ENCODE measurements at regions not wholly inside any gene's neighbourhood (a gene's known extent, or its start where the extent isn't known, plus 50 kb on each side); places are given as distances from the start of the nearest gene placed in this dataset.

GRCh38 chr3:117788061-117788460 is 1078.5 kb downstream of the TUSC7 start:
- H3K9me2 ChIP-seq = no peaks in the 10 kb centered on the region
- H3K4me2 ChIP-seq = no peak overlapping the region
- no peaks in the 10 kb centered on the region for H3K27me3 ChIP-seq (ENCODE audit: insufficient read depth)
- H3K4me1 ChIP-seq (ENCODE audit: control insufficient read depth in 1 of 2, insufficient read depth in 2 of 2, low read depth in 1 of 2, low read length in 1 of 2) = peaks cover 0 to 23% of the 10 kb centered on the region in 2 experiments; a peak in 2 of 4 replicates
- no peaks in the 10 kb centered on the region for H3K9me3 ChIP-seq
- no peak overlapping the region for H3K9ac ChIP-seq
- ChIA-PET CTCF (interaction anchor here (0.6 to 1.4 kb wide), 3 partner anchors 9 to 386 kb away, joined by 3 to 4 read pairs (median 3); no protein-coding TSS in a partner anchor), POLR2A (interaction anchor here (1.0 kb wide), 1 partner anchor 15 kb away, joined by 3 read pairs; no protein-coding TSS in a partner anchor)
- H4K20me1 ChIP-seq (ENCODE audit: insufficient read depth) = no peaks in the 10 kb centered on the region
- H3K79me2 ChIP-seq (ENCODE audit: insufficient read depth) = no peaks in the 10 kb centered on the region
- H3K36me3 ChIP-seq (replicated peaks in 1 of 2; ENCODE audit: control insufficient read depth in 1 of 2, insufficient read depth in 2 of 2, low read length in 1 of 2) = no peaks in the 10 kb centered on the region
- H2AFZ ChIP-seq (ENCODE audit: low read depth) = no peak overlapping the region
- no peak for DNase-seq
- peak; percentile 36; the same call in 1 of the 2 replicates for TF ChIP-seq NFIC (IDR thresholded peaks at IDR 0.05; ENCODE audit: borderline replicate concordance)
- no peak for TF ChIP-seq TEAD4 (IDR thresholded peaks at IDR 0.05; ENCODE audit: borderline replicate concordance, insufficient read depth)
- no peaks in the 10 kb centered on the region for H3F3A ChIP-seq (replicated peaks; ENCODE audit: insufficient read depth)
- peak overlapping the region in 1 of 2 experiments; percentile 68; a peak in 2 of 4 replicates for H3K27ac ChIP-seq (ENCODE audit: low read depth in 2 of 2, low read length in 1 of 2)
- H3K4me3 ChIP-seq (ENCODE audit: low read depth in 2 of 2, low read length in 1 of 2) = no peak overlapping the region

GRCh38 chr3:117788506-117788905 is 1078.9 kb downstream of the TUSC7 start:
- Histone ChIP-seq H3K79me2 (ENCODE audit: insufficient read depth) (no peaks in the 10 kb centered on the region), H4K20me1 (ENCODE audit: insufficient read depth) (no peaks in the 10 kb centered on the region), H3F3A (replicated peaks; ENCODE audit: insufficient read depth) (no peaks in the 10 kb centered on the region), H3K4me1 (ENCODE audit: control insufficient read depth in 1 of 2, insufficient read depth in 2 of 2, low read depth in 1 of 2, low read length in 1 of 2) (peaks cover 0 to 23% of the 10 kb centered on the region in 2 experiments; a peak in 2 of 4 replicates), H3K9ac (no peak overlapping the region), H3K27ac (ENCODE audit: low read depth in 2 of 2, low read length in 1 of 2) (peak overlapping the region in 1 of 2 experiments; percentile 68; a peak in 2 of 4 replicates), H3K4me3 (ENCODE audit: low read depth in 2 of 2, low read length in 1 of 2) (no peak overlapping the region), H3K36me3 (replicated peaks in 1 of 2; ENCODE audit: control insufficient read depth in 1 of 2, insufficient read depth in 2 of 2, low read length in 1 of 2) (no peaks in the 10 kb centered on the region), H3K9me2 (no peaks in the 10 kb centered on the region), H3K27me3 (ENCODE audit: insufficient read depth) (no peaks in the 10 kb centered on the region), H3K4me2 (no peak overlapping the region), H3K9me3 (no peaks in the 10 kb centered on the region), H2AFZ (ENCODE audit: low read depth) (no peak overlapping the region)
- ChIA-PET CTCF (interaction anchor here (0.6 to 1.4 kb wide), 4 partner anchors 9 to 501 kb away, joined by 3 to 4 read pairs (median 3); no protein-coding TSS in a partner anchor), POLR2A (interaction anchor here (0.7 to 1.0 kb wide), 2 partner anchors 15 to 123 kb away, joined by 3 to 4 read pairs; no protein-coding TSS in a partner anchor)
- TF ChIP-seq EP300 (IDR thresholded peaks at IDR 0.05; ENCODE audit: borderline replicate concordance in 1 of 2, low read depth in 1 of 2, low read length in 1 of 2) (peak in 1 of 2 experiments; percentile 18; a peak in 1 of 4 replicates), MXI1 (IDR thresholded peaks at IDR 0.05; ENCODE audit: low read depth, low read length) (no peak)
- no peak for DNase-seq
- 33% methylated on average over 1 of the region's 3 CpGs for WGBS (ENCODE audit: low lambda C conversion rate)

- H3F3A ChIP-seq (replicated peaks; ENCODE audit: insufficient read depth) = no peaks in the 10 kb centered on the region
- H3K9me3 ChIP-seq = no peaks in the 10 kb centered on the region
- no peak for DNase-seq
- ChIA-PET POLR2A (no interaction called here), CTCF (no interaction called here)
- no peak overlapping the region for H3K4me2 ChIP-seq
- H3K27ac ChIP-seq (ENCODE audit: low read depth in 2 of 2, low read length in 1 of 2) = peak overlapping the region in 1 of 2 experiments; percentile 81; a peak in 2 of 4 replicates
- 35% methylated on average over 2 of the region's 2 CpGs for WGBS (ENCODE audit: low lambda C conversion rate)
- no peaks in the 10 kb centered on the region for H3K36me3 ChIP-seq (replicated peaks in 1 of 2; ENCODE audit: control insufficient read depth in 1 of 2, insufficient read depth in 2 of 2, low read length in 1 of 2)
- TF ChIP-seq GATA2 (CRISPR knock-in tag; IDR thresholded peaks at IDR 0.05) (peak; percentile 51), SMC3 (IDR thresholded peaks at IDR 0.05; ENCODE audit: low read depth, low read length) (no peak), EP300 (IDR thresholded peaks at IDR 0.05; ENCODE audit: borderline replicate concordance in 1 of 2, low read depth in 1 of 2, low read length in 1 of 2) (0 out of 4 replicates have a peak, but pooled peaks of 1 of the 2 experiments have one; percentile 5)
- no peaks in the 10 kb centered on the region for H3K9me2 ChIP-seq
- no peak overlapping the region for H2AFZ ChIP-seq (ENCODE audit: low read depth)
- no peak overlapping the region for H3K9ac ChIP-seq
- H3K4me1 ChIP-seq (ENCODE audit: control insufficient read depth in 1 of 2, insufficient read depth in 2 of 2, low read depth in 1 of 2, low read length in 1 of 2) = peaks cover 0 to 23% of the 10 kb centered on the region in 2 experiments; a peak in 2 of 4 replicates
- H3K79me2 ChIP-seq (ENCODE audit: insufficient read depth) = no peaks in the 10 kb centered on the region
- no peak overlapping the region for H3K4me3 ChIP-seq (ENCODE audit: low read depth in 2 of 2, low read length in 1 of 2)
- H4K20me1 ChIP-seq (ENCODE audit: insufficient read depth) = no peaks in the 10 kb centered on the region
- no peaks in the 10 kb centered on the region for H3K27me3 ChIP-seq (ENCODE audit: insufficient read depth)
Measured at GRCh38 chr3:117790235-117790987, 1080.8 kb downstream of the TUSC7 start.
